SH-SY5Y (cell line): ENCODE measurements at regions not wholly inside any gene's neighbourhood (a gene's known extent, or its start where the extent isn't known, plus 50 kb on each side); places are given as distances from the start of the nearest gene placed in this dataset.

Source experiments
- GATA2 ChIP-seq: IDR thresholded peaks from 2 replicates; pipeline ENCODE4 v1.6.1; 2011; ENCODE audit warnings: mild to moderate bottlenecking, low read depth, low read length
- GATA3 ChIP-seq: IDR thresholded peaks from 2 replicates; pipeline ENCODE4 v1.6.1; 2011; ENCODE audit warnings: low read depth, mild to moderate bottlenecking, low read length, moderate library complexity

GRCh38 chr11:115873813-115874212, 369.6 kb upstream of the CADM1 start:
- TF ChIP-seq GATA2 (no peak), GATA3 (no peak)
